ENCODE measurements at regions not wholly inside any gene's neighbourhood (a gene's known extent, or its start where the extent isn't known, plus 50 kb on each side); places are given as distances from the start of the nearest gene placed in this dataset.

DNA sequence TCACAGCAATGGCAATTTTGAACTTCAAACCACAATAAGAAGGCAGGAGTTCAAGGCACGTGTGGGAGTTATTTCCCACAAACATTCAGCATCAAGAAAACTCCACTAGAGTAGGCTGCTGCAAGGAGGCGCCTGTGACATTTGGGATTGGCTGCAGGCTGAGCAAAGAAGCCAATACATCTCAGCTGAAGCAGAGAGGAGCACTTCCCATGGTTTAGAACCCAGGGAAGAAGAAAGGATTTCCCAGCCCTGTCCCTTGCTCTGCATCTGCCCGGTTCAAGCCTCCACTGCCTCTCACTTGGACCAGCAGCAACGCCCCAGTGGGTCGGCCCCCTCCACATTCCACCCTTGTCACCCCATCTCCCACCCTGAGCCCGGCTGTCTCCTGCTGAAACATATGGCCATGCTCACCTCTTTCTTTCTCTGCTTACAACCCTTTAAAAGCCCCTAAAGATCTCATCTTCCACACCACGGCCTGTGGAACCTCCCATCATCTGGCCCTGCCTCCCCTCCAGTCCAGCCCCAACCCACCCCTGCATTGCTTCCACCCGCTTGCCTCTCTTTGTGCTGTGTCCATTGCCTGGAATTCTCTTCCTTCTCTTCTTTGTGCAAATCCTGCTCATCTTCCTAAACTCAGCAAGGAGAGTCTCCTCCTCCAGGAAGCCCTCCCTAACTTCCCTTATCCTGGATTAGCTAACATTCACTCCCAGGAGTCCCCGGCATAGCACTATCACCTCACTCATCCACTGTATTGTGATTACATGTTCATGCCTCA is 128.3 kb downstream of the ANKRD60 start:
- no peak overlapping the region for H3K4me2 ChIP-seq (ENCODE audit: low read length)
- H3K79me2 ChIP-seq (ENCODE audit: low read length), result no peaks in the 10 kb centered on the region
- no peak overlapping the region for H3K4me3 ChIP-seq (ENCODE audit: low read length)
- H2AFZ ChIP-seq (ENCODE audit: low read depth, low read length), result no peak overlapping the region
- H3K27ac ChIP-seq (ENCODE audit: low read length), result no peak overlapping the region
- no peaks in the 10 kb centered on the region for H3K9me3 ChIP-seq (ENCODE audit: insufficient read depth, low read length)
- no peak overlapping the region for H3K9ac ChIP-seq (ENCODE audit: low read length)
- H3K4me1 ChIP-seq (ENCODE audit: low read length), result no peaks in the 10 kb centered on the region
- H3K27me3 ChIP-seq (ENCODE audit: low read depth, low read length), result peaks cover 71% of the 10 kb centered on the region
- H3K36me3 ChIP-seq (replicated peaks; ENCODE audit: low read depth, low read length), result no peaks in the 10 kb centered on the region
- H4K20me1 ChIP-seq (ENCODE audit: insufficient read depth, low read length), result no peaks in the 10 kb centered on the region
- TF ChIP-seq EZH2phosphoT487 (IDR thresholded peaks at IDR 0.05; ENCODE audit: low read depth) (no peak), CTCF (IDR thresholded peaks at IDR 0.05; ENCODE audit: low read depth, low read length) (no peak)

- Histone ChIP-seq H4K20me1 (ENCODE audit: insufficient read depth, low read length) (no peaks in the 10 kb centered on the region), H3K27me3 (ENCODE audit: low read depth, low read length) (peaks cover 76% of the 10 kb centered on the region), H3K9ac (ENCODE audit: low read length) (no peak overlapping the region), H3K4me3 (ENCODE audit: low read length) (no peak overlapping the region), H3K27ac (ENCODE audit: low read length) (no peak overlapping the region), H3K4me1 (ENCODE audit: low read length) (no peaks in the 10 kb centered on the region), H3K36me3 (replicated peaks; ENCODE audit: low read depth, low read length) (no peaks in the 10 kb centered on the region), H3K79me2 (ENCODE audit: low read length) (no peaks in the 10 kb centered on the region), H3K9me3 (ENCODE audit: insufficient read depth, low read length) (no peaks in the 10 kb centered on the region), H2AFZ (ENCODE audit: low read depth, low read length) (no peak overlapping the region), H3K4me2 (ENCODE audit: low read length) (no peak overlapping the region)
- TF ChIP-seq EZH2phosphoT487 (IDR thresholded peaks at IDR 0.05; ENCODE audit: low read depth) (no peak), CTCF (IDR thresholded peaks at IDR 0.05; ENCODE audit: low read depth, low read length) (no peak)
Measured at GRCh38 chr20:58099291-58099935, 129.0 kb downstream of the ANKRD60 start.

GRCh38 chr20:58098571-58098970 is 129.9 kb downstream of the ANKRD60 start:
- Histone ChIP-seq H3K4me3 (ENCODE audit: low read length) (no peak overlapping the region), H3K79me2 (ENCODE audit: low read length) (no peaks in the 10 kb centered on the region), H3K27me3 (ENCODE audit: low read depth, low read length) (peaks cover 71% of the 10 kb centered on the region), H3K27ac (ENCODE audit: low read length) (no peak overlapping the region), H3K9ac (ENCODE audit: low read length) (no peak overlapping the region), H3K4me1 (ENCODE audit: low read length) (no peaks in the 10 kb centered on the region), H3K36me3 (replicated peaks; ENCODE audit: low read depth, low read length) (no peaks in the 10 kb centered on the region), H2AFZ (ENCODE audit: low read depth, low read length) (no peak overlapping the region), H4K20me1 (ENCODE audit: insufficient read depth, low read length) (no peaks in the 10 kb centered on the region), H3K4me2 (ENCODE audit: low read length) (no peak overlapping the region), H3K9me3 (ENCODE audit: insufficient read depth, low read length) (no peaks in the 10 kb centered on the region)
- TF ChIP-seq EZH2phosphoT487 (IDR thresholded peaks at IDR 0.05; ENCODE audit: low read depth) (no peak), CTCF (IDR thresholded peaks at IDR 0.05; ENCODE audit: low read depth, low read length) (no peak)

DNA sequence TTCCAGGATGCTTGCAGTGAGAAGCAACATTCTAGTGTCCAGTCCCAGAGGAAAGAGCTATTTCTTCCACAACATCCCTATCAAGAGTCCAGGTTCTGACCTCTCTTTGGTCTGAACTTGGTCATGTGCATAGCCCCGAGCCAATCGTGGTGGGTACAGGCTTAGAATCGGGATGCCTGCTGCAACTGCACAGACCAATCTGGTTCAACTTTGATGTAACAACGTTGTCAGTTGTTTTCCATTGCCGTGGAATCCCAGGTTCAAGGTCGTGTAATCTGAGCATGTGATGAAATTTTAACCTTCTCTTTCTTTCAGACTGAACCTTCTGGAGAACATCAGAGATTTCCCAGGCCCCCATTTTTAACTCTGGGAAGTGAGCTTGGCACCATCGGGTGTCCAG is 130.5 kb downstream of the ANKRD60 start:
- no peak overlapping the region for H3K27ac ChIP-seq (ENCODE audit: low read length)
- no peaks in the 10 kb centered on the region for H3K36me3 ChIP-seq (replicated peaks; ENCODE audit: low read depth, low read length)
- no peaks in the 10 kb centered on the region for H3K9me3 ChIP-seq (ENCODE audit: insufficient read depth, low read length)
- H3K79me2 ChIP-seq (ENCODE audit: low read length), result no peaks in the 10 kb centered on the region
- peaks cover 65% of the 10 kb centered on the region for H3K27me3 ChIP-seq (ENCODE audit: low read depth, low read length)
- H2AFZ ChIP-seq (ENCODE audit: low read depth, low read length), result no peak overlapping the region
- H3K4me2 ChIP-seq (ENCODE audit: low read length), result no peak overlapping the region
- no peak overlapping the region for H3K4me3 ChIP-seq (ENCODE audit: low read length)
- no peaks in the 10 kb centered on the region for H3K4me1 ChIP-seq (ENCODE audit: low read length)
- H4K20me1 ChIP-seq (ENCODE audit: insufficient read depth, low read length), result no peaks in the 10 kb centered on the region
- TF ChIP-seq EZH2phosphoT487 (IDR thresholded peaks at IDR 0.05; ENCODE audit: low read depth) (no peak), CTCF (IDR thresholded peaks at IDR 0.05; ENCODE audit: low read depth, low read length) (no peak)
- no peak overlapping the region for H3K9ac ChIP-seq (ENCODE audit: low read length)
